ENCODE measurements at regions not wholly inside any gene's neighbourhood (a gene's known extent, or its start where the extent isn't known, plus 50 kb on each side); places are given as distances from the start of the nearest gene placed in this dataset.

DNA sequence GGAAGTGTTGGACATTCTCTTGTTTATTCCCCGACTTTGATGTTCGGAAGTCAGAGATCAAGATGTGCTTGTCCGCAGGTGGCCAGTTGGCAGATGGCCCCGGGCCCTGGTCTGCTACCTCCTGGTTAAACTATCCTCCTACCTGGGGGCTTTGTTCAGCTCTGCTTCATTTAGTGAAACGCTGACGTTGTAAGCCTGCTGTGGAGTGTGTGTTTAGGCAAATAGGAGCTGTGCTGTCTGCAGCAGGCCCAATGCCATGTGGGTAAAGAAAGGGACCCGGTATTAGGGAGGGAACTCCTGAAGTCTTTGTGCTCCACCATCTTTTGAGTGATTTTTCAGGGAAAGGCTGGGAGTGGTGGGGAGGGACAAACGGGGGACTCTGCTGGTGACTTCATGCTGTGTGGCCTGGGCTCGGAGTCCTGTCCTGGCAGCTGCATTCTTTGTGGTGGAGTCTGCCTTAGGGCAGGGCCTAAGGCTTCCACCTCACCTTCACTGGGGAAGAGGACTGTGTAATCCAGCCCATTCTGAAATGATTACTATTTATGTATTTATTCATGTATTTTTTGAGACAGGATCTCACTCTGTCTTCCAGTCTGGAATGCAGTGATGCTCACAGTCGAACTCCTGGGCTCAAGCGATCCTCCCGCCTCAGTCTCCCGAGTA lies 171.1 kb upstream of the KLF6 start:
- POLR2A ChIA-PET, result no interaction called here
- dilution Hi-C loops (cut with MboI; ENCODE audit: extremely low pct_ligation_motif_present, low sequenced_read_pairs), result no loop called here

More for the DNA sequence above, 171.1 kb upstream of the KLF6 start:
- Histone ChIP-seq H3K9me3 (replicated peaks; ENCODE audit: control insufficient read depth, insufficient read depth, low read length) (no peaks in the 10 kb centered on the region), H3K4me2 (ENCODE audit: insufficient read depth, low read length) (no peak overlapping the region), H3K27me3 (ENCODE audit: control insufficient read depth in 2 of 2, insufficient read depth in 2 of 2, low read length in 2 of 2) (no peaks in the 10 kb centered on the region), H3K79me2 (ENCODE audit: control insufficient read depth, insufficient read depth, low read length) (no peaks in the 10 kb centered on the region), H3K4me1 (ENCODE audit: control insufficient read depth, extremely low read depth, insufficient read depth, low read length) (no peaks in the 10 kb centered on the region), H3K9me1 (replicated peaks; ENCODE audit: control insufficient read depth, extremely low read depth, insufficient read depth, low read length) (no peaks in the 10 kb centered on the region), H3K36me3 (ENCODE audit: control insufficient read depth in 2 of 2, extremely low read depth in 1 of 2, insufficient read depth in 2 of 2, low read length in 2 of 2) (no peaks in the 10 kb centered on the region), H2AFZ (ENCODE audit: low read depth, low read length) (no peak overlapping the region), H4K20me1 (replicated peaks; ENCODE audit: control insufficient read depth, extremely low read depth, insufficient read depth, low read length) (no peaks in the 10 kb centered on the region), H3K4me3 (replicated peaks in 1 of 3; ENCODE audit: insufficient read depth in 1 of 3, low read depth in 1 of 3, low read length in 3 of 3) (no peak overlapping the region), H3K9ac (replicated peaks; ENCODE audit: extremely low read depth, insufficient read depth, low read length) (no peak overlapping the region), H3K27ac (ENCODE audit: insufficient read depth, low read depth, low read length) (no peak overlapping the region)
- intact Hi-C loops (cut with micrococcal nuclease), result no loop called here
- CTCF ChIA-PET, result no interaction called here
- no TSS peak for BruUV-seq (replicated peaks)
- no peak for TF ChIP-seq MYC (IDR thresholded peaks at IDR 0.05; ENCODE audit: low read depth, low read length)
- TF ChIP-seq POLR2AphosphoS5 (IDR thresholded peaks at IDR 0.05; ENCODE audit: insufficient read depth, low read depth, low read length), result no peak
- no peak for TF ChIP-seq POLR2A (IDR thresholded peaks at IDR 0.05; ENCODE audit: low read depth, low read length)
- TF ChIP-seq GATA2 (IDR thresholded peaks at IDR 0.05; ENCODE audit: insufficient read depth, insufficient read length, low read depth, low read length), result no peak
- TF ChIP-seq FOS (IDR thresholded peaks at IDR 0.05; ENCODE audit: borderline replicate concordance, insufficient read depth, low read length), result no peak
- no peak for TF ChIP-seq EZH2 (IDR thresholded peaks at IDR 0.05; ENCODE audit: borderline replicate concordance, low read depth, low read length, severe bottlenecking)
- TF ChIP-seq, protein P1, sequence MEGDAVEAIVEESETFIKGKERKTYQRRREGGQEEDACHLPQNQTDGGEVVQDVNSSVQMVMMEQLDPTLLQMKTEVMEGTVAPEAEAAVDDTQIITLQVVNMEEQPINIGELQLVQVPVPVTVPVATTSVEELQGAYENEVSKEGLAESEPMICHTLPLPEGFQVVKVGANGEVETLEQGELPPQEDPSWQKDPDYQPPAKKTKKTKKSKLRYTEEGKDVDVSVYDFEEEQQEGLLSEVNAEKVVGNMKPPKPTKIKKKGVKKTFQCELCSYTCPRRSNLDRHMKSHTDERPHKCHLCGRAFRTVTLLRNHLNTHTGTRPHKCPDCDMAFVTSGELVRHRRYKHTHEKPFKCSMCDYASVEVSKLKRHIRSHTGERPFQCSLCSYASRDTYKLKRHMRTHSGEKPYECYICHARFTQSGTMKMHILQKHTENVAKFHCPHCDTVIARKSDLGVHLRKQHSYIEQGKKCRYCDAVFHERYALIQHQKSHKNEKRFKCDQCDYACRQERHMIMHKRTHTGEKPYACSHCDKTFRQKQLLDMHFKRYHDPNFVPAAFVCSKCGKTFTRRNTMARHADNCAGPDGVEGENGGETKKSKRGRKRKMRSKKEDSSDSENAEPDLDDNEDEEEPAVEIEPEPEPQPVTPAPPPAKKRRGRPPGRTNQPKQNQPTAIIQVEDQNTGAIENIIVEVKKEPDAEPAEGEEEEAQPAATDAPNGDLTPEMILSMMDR (IDR thresholded peaks at IDR 0.05; ENCODE audit: extremely low read depth in 1 of 2, insufficient read depth in 1 of 2, low read depth in 1 of 2, low read length in 2 of 2), result no peak
- TF ChIP-seq, protein P2, sequence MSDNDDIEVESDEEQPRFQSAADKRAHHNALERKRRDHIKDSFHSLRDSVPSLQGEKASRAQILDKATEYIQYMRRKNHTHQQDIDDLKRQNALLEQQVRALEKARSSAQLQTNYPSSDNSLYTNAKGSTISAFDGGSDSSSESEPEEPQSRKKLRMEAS (IDR thresholded peaks at IDR 0.05; ENCODE audit: insufficient read depth, insufficient read length), result no peak
- no peak for TF ChIP-seq JUN (IDR thresholded peaks at IDR 0.05; ENCODE audit: borderline replicate concordance, insufficient read depth, insufficient read length, low read depth)
- DNase-seq (ENCODE audit: low read depth, low spot score), result no peak
- FAIRE-seq, result no peak
